ENCODE measurements at regions not wholly inside any gene's neighbourhood (a gene's known extent, or its start where the extent isn't known, plus 50 kb on each side); places are given as distances from the start of the nearest gene placed in this dataset.

DNA sequence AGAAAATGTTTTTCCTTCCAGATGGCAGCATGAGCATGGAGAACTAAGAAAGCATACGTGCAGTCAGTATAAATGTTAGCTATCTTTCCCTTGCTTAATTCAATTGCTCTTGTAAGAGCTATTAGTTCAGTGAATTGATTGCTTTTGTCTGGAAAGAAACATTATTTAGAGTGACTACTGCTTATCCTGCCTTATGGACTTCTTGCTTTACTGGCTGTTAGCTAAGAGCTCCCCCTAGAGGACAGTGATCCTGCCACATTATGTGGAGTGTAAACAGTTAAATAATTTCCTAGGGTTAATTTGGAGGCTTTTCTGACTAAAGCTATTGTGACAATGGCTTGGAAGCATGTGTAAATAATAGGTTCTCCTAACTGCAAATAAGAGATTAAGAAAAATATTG, 1402.4 kb downstream of the FAM133A start:
- no peaks in the 10 kb centered on the region for H3K27me3 ChIP-seq (replicated peaks; ENCODE audit: control insufficient read depth, insufficient read depth, low read length)
- no peak for DNase-seq (ENCODE audit: extremely low read depth, insufficient read length)

DNA sequence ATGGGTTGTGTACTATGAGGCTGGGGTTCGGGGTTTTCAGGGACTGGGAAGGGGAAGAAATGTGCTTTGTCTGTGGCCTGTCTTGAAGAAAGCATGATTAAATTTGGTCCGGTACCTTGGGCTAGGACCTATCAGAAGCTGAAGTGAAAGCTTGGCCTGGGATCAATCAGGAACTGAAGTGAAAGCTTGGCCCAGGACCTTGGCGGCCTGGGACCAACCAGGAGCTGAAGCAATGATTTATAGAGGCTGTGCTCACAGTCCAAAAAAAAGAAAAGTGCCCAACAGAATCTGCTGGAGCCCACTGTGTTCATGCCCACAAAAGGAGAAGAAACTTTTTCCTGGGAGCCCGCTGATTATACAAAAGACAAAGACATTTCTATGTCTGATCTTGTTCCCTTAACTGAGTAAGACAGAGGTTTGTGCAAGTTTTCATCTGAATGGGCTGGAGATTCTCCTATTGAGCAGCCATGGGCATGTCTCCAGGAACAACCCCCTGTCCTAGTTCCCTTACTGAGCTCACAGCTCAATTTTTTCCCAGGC, 1427.9 kb downstream of the FAM133A start:
- DNase-seq (ENCODE audit: extremely low read depth, insufficient read length): no peak
- TF ChIP-seq, protein P1, sequence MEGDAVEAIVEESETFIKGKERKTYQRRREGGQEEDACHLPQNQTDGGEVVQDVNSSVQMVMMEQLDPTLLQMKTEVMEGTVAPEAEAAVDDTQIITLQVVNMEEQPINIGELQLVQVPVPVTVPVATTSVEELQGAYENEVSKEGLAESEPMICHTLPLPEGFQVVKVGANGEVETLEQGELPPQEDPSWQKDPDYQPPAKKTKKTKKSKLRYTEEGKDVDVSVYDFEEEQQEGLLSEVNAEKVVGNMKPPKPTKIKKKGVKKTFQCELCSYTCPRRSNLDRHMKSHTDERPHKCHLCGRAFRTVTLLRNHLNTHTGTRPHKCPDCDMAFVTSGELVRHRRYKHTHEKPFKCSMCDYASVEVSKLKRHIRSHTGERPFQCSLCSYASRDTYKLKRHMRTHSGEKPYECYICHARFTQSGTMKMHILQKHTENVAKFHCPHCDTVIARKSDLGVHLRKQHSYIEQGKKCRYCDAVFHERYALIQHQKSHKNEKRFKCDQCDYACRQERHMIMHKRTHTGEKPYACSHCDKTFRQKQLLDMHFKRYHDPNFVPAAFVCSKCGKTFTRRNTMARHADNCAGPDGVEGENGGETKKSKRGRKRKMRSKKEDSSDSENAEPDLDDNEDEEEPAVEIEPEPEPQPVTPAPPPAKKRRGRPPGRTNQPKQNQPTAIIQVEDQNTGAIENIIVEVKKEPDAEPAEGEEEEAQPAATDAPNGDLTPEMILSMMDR (IDR thresholded peaks at IDR 0.05; ENCODE audit: insufficient read depth, low read length, poor library complexity, severe bottlenecking): no peak
- H3K4me3 ChIP-seq (replicated peaks; ENCODE audit: low read depth, low read length): no peak overlapping the region
- no peaks in the 10 kb centered on the region for H3K36me3 ChIP-seq (ENCODE audit: control insufficient read depth, insufficient read depth, low read length)
- H3K27me3 ChIP-seq (replicated peaks; ENCODE audit: control insufficient read depth, insufficient read depth, low read length): no peaks in the 10 kb centered on the region

More for the DNA sequence above, 1402.4 kb downstream of the FAM133A start:
- no peak overlapping the region for H3K4me3 ChIP-seq (replicated peaks; ENCODE audit: low read depth, low read length)
- no peaks in the 10 kb centered on the region for H3K36me3 ChIP-seq (ENCODE audit: control insufficient read depth, insufficient read depth, low read length)
- TF ChIP-seq, protein P1 (IDR thresholded peaks at IDR 0.05; ENCODE audit: insufficient read depth, low read length, poor library complexity, severe bottlenecking): peak; percentile 75

GRCh38 chrX:95117556-95117955, 1443.5 kb downstream of the FAM133A start:
- DNase-seq (ENCODE audit: extremely low read depth, insufficient read length): no peak
- no peaks in the 10 kb centered on the region for H3K27me3 ChIP-seq (replicated peaks; ENCODE audit: control insufficient read depth, insufficient read depth, low read length)
- H3K4me3 ChIP-seq (replicated peaks; ENCODE audit: low read depth, low read length): no peak overlapping the region
- no peaks in the 10 kb centered on the region for H3K36me3 ChIP-seq (ENCODE audit: control insufficient read depth, insufficient read depth, low read length)
- TF ChIP-seq, protein P1 (IDR thresholded peaks at IDR 0.05; ENCODE audit: insufficient read depth, low read length, poor library complexity, severe bottlenecking): no peak

- Histone ChIP-seq H3K36me3 (ENCODE audit: control insufficient read depth, insufficient read depth, low read length) (no peaks in the 10 kb centered on the region), H3K27me3 (replicated peaks; ENCODE audit: control insufficient read depth, insufficient read depth, low read length) (no peaks in the 10 kb centered on the region), H3K4me3 (replicated peaks; ENCODE audit: low read depth, low read length) (no peak overlapping the region)
- TF ChIP-seq, protein P1 (IDR thresholded peaks at IDR 0.05; ENCODE audit: insufficient read depth, low read length, poor library complexity, severe bottlenecking): no peak
- no peak for DNase-seq (ENCODE audit: extremely low read depth, insufficient read length)
Measured at GRCh38 chrX:95145848-95146490, 1472.0 kb downstream of the FAM133A start.

DNA sequence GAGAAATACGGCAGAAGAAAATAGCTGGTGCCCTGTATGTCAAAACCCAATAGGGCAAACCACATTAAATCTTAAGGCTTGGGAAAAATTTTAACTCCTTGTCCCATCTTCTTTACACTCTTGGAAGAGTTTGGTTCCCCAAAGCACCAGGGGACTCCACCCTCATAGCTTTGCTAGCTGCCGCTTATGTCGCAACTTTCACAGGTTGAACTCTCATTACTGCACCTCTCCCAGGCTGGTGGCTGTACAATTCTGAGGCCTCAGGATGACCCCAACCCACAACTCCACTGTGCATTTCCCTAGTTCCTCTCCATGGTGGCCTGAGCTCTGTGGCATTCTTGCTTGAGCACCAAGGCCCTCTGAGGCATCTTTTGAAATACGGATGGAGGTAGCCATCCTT, 1478.8 kb downstream of the FAM133A start:
- H3K4me3 ChIP-seq (replicated peaks; ENCODE audit: low read depth, low read length): no peak overlapping the region
- no peaks in the 10 kb centered on the region for H3K27me3 ChIP-seq (replicated peaks; ENCODE audit: control insufficient read depth, insufficient read depth, low read length)
- H3K36me3 ChIP-seq (ENCODE audit: control insufficient read depth, insufficient read depth, low read length): no peaks in the 10 kb centered on the region
- TF ChIP-seq, protein P1 (IDR thresholded peaks at IDR 0.05; ENCODE audit: insufficient read depth, low read length, poor library complexity, severe bottlenecking): no peak
- DNase-seq (ENCODE audit: extremely low read depth, insufficient read length): no peak

Data from GM06990 (cell line).